ENCODE measurements at regions not wholly inside any gene's neighbourhood (a gene's known extent, or its start where the extent isn't known, plus 50 kb on each side); places are given as distances from the start of the nearest gene placed in this dataset.

GRCh38 chr15:93274257-93274656, 185.2 kb upstream of the RGMA start:
- no peak for TF ChIP-seq CTCF (IDR thresholded peaks at IDR 0.05)
- TF ChIP-seq POLR2A (IDR thresholded peaks at IDR 0.05) = no peak
